ENCODE measurements at regions not wholly inside any gene's neighbourhood (a gene's known extent, or its start where the extent isn't known, plus 50 kb on each side); places are given as distances from the start of the nearest gene placed in this dataset.
A peak's percentile ranks its signal among the peaks of the same experiment; 100 is the strongest.
"Not testable (repeated sequence)": the region's sequence is repeated elsewhere in the genome, so short reads cannot be mapped to it uniquely, and the experiment has no call there.

- H3K9me3 ChIP-seq: no peaks in the 10 kb centered on the region
- DNase-seq (ENCODE audit: low spot score in 2 of 2): no peak
- H3K36me3 ChIP-seq: no peaks in the 10 kb centered on the region
- no peaks in the 10 kb centered on the region for H3K27me3 ChIP-seq
- H3K4me1 ChIP-seq: peaks cover 0 to 13% (median 0%) of the 10 kb centered on the region in 4 donors
- H3K4me3 ChIP-seq: peak overlapping the region; percentile 5 to 30 (median 11)
- TF ChIP-seq EP300 (IDR thresholded peaks at IDR 0.05): peak in 1 of 2 donors; percentile 61
- TF ChIP-seq CTCF (IDR thresholded peaks at IDR 0.05): no peak
- TF ChIP-seq POLR2A (IDR thresholded peaks at IDR 0.05): no peak
- WGBS, 2 donors: 20 to 25% methylated on average over 5 of the region's 5 CpGs
- peak overlapping the region in 3 of 4 donors; percentile 1 to 70 (median 65) for H3K27ac ChIP-seq
These were observed 1968.9 kb downstream of the PCDH9 start for GRCh38 chr13:65260946-65261891.

DNA sequence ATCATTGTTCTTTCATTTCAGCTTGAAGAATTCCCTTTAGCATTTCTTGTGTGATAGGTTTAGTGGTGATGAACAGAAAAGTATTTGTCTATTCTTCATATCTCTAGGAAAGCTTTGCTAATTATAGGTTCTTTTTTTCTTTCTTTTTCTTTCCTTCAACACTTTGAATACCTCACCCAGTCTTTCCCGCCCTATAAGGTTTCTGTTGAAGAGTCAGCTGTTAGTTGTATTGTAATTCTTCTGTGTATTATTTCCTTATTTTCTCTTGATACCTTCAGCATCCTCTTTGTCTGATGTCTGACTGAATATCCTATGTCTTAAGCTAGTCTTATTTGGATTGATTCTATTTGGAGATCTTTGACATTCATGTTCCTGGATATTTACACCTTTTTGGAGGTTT lies 1989.4 kb downstream of the PCDH9 start:
- peaks cover 0 to 14% (median under 1%) of the 10 kb centered on the region in 4 donors for H3K9me3 ChIP-seq
- no peak overlapping the region for H3K27ac ChIP-seq
- no peaks in the 10 kb centered on the region for H3K27me3 ChIP-seq
- 93 to 96% methylated on average over 1 of the region's 1 CpG for WGBS, 2 donors
- H3K4me3 ChIP-seq: no peak overlapping the region
- H3K36me3 ChIP-seq: no peaks in the 10 kb centered on the region
- no peak for DNase-seq (ENCODE audit: low spot score in 2 of 2)
- TF ChIP-seq EP300 (IDR thresholded peaks at IDR 0.05) (no peak), CTCF (IDR thresholded peaks at IDR 0.05) (no peak), POLR2A (IDR thresholded peaks at IDR 0.05) (no peak)
- no peaks in the 10 kb centered on the region for H3K4me1 ChIP-seq

DNA sequence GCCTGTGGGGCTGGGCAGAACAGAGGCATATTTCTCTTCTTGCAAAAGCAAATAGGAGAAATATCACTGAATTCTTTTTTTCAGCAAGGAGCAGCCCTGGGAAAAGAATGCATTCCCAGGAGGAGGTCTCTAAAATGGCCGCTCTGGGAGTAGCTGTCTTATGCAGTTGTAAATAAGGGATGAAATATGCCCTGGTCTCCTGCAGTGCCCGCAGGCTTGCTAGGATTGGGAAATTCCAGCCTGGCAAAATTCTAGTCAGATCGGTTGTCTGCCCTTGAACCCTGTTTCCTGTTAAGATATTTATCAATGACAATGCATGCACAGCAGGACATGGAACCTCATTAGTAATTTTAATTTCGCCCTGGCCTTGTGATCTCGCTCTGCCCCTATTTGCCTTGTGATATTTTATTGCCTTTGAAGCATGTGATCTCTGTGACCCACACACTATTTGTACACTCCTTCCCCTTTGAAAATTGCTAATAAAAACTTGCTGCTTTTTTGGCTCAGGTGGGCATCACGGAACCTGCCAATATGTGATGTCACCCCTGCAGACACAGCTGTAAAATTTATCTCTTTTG lies 1993.2 kb downstream of the PCDH9 start:
- H3K9me3 ChIP-seq: peaks cover 0 to 14% (median 2%) of the 10 kb centered on the region in 4 donors
- H3K36me3 ChIP-seq: no peaks in the 10 kb centered on the region
- no peak for DNase-seq (ENCODE audit: low spot score in 2 of 2)
- H3K4me3 ChIP-seq: no peak overlapping the region
- no peaks in the 10 kb centered on the region for H3K4me1 ChIP-seq
- no peaks in the 10 kb centered on the region for H3K27me3 ChIP-seq
- WGBS, 2 donors: 86 to 94% methylated on average over 6 of the region's 6 CpGs
- TF ChIP-seq POLR2A (IDR thresholded peaks at IDR 0.05) (no peak), CTCF (IDR thresholded peaks at IDR 0.05) (no peak), EP300 (IDR thresholded peaks at IDR 0.05) (no peak)
- H3K27ac ChIP-seq: no peak overlapping the region

DNA sequence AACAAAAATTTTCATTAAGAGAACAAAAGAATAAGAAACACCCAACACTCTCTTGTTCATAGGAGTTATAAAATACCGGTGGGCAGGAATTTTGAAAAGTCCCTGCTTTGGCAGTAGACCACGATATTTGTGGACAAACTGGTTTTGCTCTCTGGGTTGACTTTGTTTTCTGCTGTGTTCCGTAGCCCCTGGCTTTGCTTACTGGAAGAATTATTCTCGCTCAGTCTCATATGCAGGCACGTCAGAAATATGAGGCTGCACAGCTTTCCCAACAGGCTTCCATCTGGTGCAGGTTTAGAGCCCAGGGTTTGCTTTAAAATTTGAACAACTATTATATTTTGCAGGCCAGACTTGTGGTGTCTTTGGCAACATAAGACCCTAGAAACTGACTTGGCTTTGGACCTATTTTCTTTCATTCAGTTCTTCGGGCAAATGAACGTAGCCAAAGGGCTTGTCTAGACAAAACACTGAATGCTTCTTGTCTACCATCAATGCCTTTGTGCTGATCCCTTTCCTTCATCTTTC lies 2012.6 kb downstream of the PCDH9 start:
- Histone ChIP-seq H3K4me1 (no peaks in the 10 kb centered on the region), H3K4me3 (no peak overlapping the region), H3K27ac (no peak overlapping the region), H3K36me3 (no peaks in the 10 kb centered on the region), H3K27me3 (no peaks in the 10 kb centered on the region), H3K9me3 (no peaks in the 10 kb centered on the region)
- TF ChIP-seq CTCF (IDR thresholded peaks at IDR 0.05) (no peak), EP300 (IDR thresholded peaks at IDR 0.05) (no peak), POLR2A (IDR thresholded peaks at IDR 0.05) (no peak)
- 88 to 91% methylated on average over 7 of the region's 7 CpGs for WGBS, 2 donors
- no peak for DNase-seq (ENCODE audit: low spot score in 2 of 2)

GRCh38 chr13:65202845-65203244 lies 2027.3 kb downstream of the PCDH9 start:
- H3K4me3 ChIP-seq; H3K27me3 ChIP-seq; H3K4me1 ChIP-seq; H3K36me3 ChIP-seq; DNase-seq (ENCODE audit: low spot score in 2 of 2); H3K27ac ChIP-seq; H3K9me3 ChIP-seq: not testable (repeated sequence)
- 95 to 96% methylated on average over 2 of the region's 2 CpGs for WGBS, 2 donors
